ENCODE measurements at regions not wholly inside any gene's neighbourhood (a gene's known extent, or its start where the extent isn't known, plus 50 kb on each side); places are given as distances from the start of the nearest gene placed in this dataset.

GRCh38 chr6:128606611-128607010 lies 86.2 kb upstream of the PTPRK start:
- CTCF ChIA-PET = no interaction called here

GRCh38 chr6:128605961-128606360 lies 85.6 kb upstream of the PTPRK start:
- Mint-ChIP-seq H3K4me1 (no peaks in the 10 kb centered on the region), H3K27ac (no peak overlapping the region), H3K27me3 (no peaks in the 10 kb centered on the region), H3K9me3 (peaks cover 3% of the 10 kb centered on the region), H3K36me3 (ENCODE audit: low read depth) (no peaks in the 10 kb centered on the region), H3K4me3 (no peak overlapping the region)
- CTCF ChIA-PET = no interaction called here
- DNase-seq (no peak), ATAC-seq (ENCODE audit: low read depth) (no peak)
- TF ChIP-seq CTCF (IDR thresholded peaks at IDR 0.05) = no peak
- POLR2A ChIA-PET = no interaction called here
- intact Hi-C loops (cut with micrococcal nuclease) = no loop called here

More at GRCh38 chr6:128606611-128607010, 86.2 kb upstream of the PTPRK start:
- no peak for ATAC-seq (ENCODE audit: low read depth)
- H3K36me3 Mint-ChIP-seq (ENCODE audit: low read depth) = no peaks in the 10 kb centered on the region
- peaks cover 3% of the 10 kb centered on the region for H3K9me3 Mint-ChIP-seq
- TF ChIP-seq CTCF (IDR thresholded peaks at IDR 0.05) = no peak
- no peak overlapping the region for H3K4me3 Mint-ChIP-seq
- no peak for DNase-seq
- H3K4me1 Mint-ChIP-seq = no peaks in the 10 kb centered on the region
- POLR2A ChIA-PET = no interaction called here
- intact Hi-C loops (cut with micrococcal nuclease) = no loop called here
- H3K27me3 Mint-ChIP-seq = no peaks in the 10 kb centered on the region
- no peak overlapping the region for H3K27ac Mint-ChIP-seq

- Mint-ChIP-seq H3K27ac (no peak overlapping the region), H3K36me3 (ENCODE audit: low read depth) (no peaks in the 10 kb centered on the region), H3K4me3 (no peak overlapping the region), H3K27me3 (no peaks in the 10 kb centered on the region), H3K4me1 (no peaks in the 10 kb centered on the region), H3K9me3 (no peaks in the 10 kb centered on the region)
- DNase-seq (no peak), ATAC-seq (ENCODE audit: low read depth) (no peak)
- intact Hi-C loops (cut with micrococcal nuclease) = no loop called here
- ChIA-PET POLR2A (no interaction called here), CTCF (no interaction called here)
- TF ChIP-seq CTCF (IDR thresholded peaks at IDR 0.05) = no peak
These were observed 80.7 kb upstream of the PTPRK start for GRCh38 chr6:128601060-128601459.

- DNase-seq (no peak), ATAC-seq (ENCODE audit: low read depth) (no peak)
- intact Hi-C loops (cut with micrococcal nuclease) = no loop called here
- no peak overlapping the region for H3K27ac Mint-ChIP-seq
- no peaks in the 10 kb centered on the region for H3K4me1 Mint-ChIP-seq
- ChIA-PET CTCF (no interaction called here), POLR2A (no interaction called here)
- H3K4me3 Mint-ChIP-seq = no peak overlapping the region
- no peaks in the 10 kb centered on the region for H3K27me3 Mint-ChIP-seq
- no peaks in the 10 kb centered on the region for H3K9me3 Mint-ChIP-seq
- no peak for TF ChIP-seq CTCF (IDR thresholded peaks at IDR 0.05)
- H3K36me3 Mint-ChIP-seq (ENCODE audit: low read depth) = no peaks in the 10 kb centered on the region
These were observed 80.1 kb upstream of the PTPRK start for GRCh38 chr6:128600397-128600951.

GRCh38 chr6:128599036-128599435 lies 78.6 kb upstream of the PTPRK start:
- DNase-seq (no peak), ATAC-seq (ENCODE audit: low read depth) (no peak)
- Mint-ChIP-seq H3K4me3 (no peak overlapping the region), H3K27me3 (no peaks in the 10 kb centered on the region), H3K27ac (no peak overlapping the region), H3K9me3 (no peaks in the 10 kb centered on the region), H3K4me1 (no peaks in the 10 kb centered on the region), H3K36me3 (ENCODE audit: low read depth) (no peaks in the 10 kb centered on the region)
- TF ChIP-seq CTCF (IDR thresholded peaks at IDR 0.05) = no peak
- intact Hi-C loops (cut with micrococcal nuclease) = no loop called here
- ChIA-PET CTCF (no interaction called here), POLR2A (no interaction called here)
